Upper lobe of right lung (tissue), 1 donor: ENCODE measurements at regions not wholly inside any gene's neighbourhood (a gene's known extent, or its start where the extent isn't known, plus 50 kb on each side); places are given as distances from the start of the nearest gene placed in this dataset.

ENCODE experiments used
- ATAC-seq: fragments of 200-7000 bp; cut with Tn5 transposase; one replicate; pipeline ENCODE4 v1.9.1; 2020; ENCODE audit warnings: mild to moderate bottlenecking, moderate library complexity
- DNase-seq: peaks from one replicate; pipeline ENCODE4 v3.0.0-alpha.2; 2020
- H3K27ac ChIP-seq: fragments of 200-600 bp; one replicate; pipeline ENCODE4 v1.8.0; 2022
- H3K27me3 ChIP-seq: fragments of 200-600 bp; one replicate; pipeline ENCODE4 v1.8.0; 2022; ENCODE audit warnings: mild to moderate bottlenecking
- H3K36me3 ChIP-seq: fragments of 200-600 bp; one replicate; pipeline ENCODE4 v1.8.0; 2022
- H3K4me1 ChIP-seq: fragments of 200-600 bp; one replicate; pipeline ENCODE4 v1.8.0; 2022
- H3K4me3 ChIP-seq: fragments of 200-600 bp; one replicate; pipeline ENCODE4 v1.8.0; 2022; ENCODE audit warnings: mild to moderate bottlenecking
- H3K9me3 ChIP-seq: fragments of 200-600 bp; one replicate; pipeline ENCODE4 v1.8.0; 2022
- CTCF ChIP-seq: fragments of 200-600 bp; IDR thresholded peaks from one replicate; pipeline ENCODE4 v1.8.0; 2022; ENCODE audit warnings: antibody characterized with exemption
- intact Hi-C: fragments of 100-400 bp; cut with DNase I; formaldehyde crosslinking; loops from one replicate; pipeline ENCODE4 v1.11.0; 2022
- donor health status: DM: no; HTN: yes; CAD: no; lungs with severe emphysema.

- Histone ChIP-seq H3K27me3 (no peaks in the 10 kb centered on the region), H3K36me3 (no peaks in the 10 kb centered on the region), H3K9me3 (no peaks in the 10 kb centered on the region), H3K4me1 (no peaks in the 10 kb centered on the region), H3K27ac (no peak overlapping the region), H3K4me3 (no peak overlapping the region)
- DNase-seq (no peak), ATAC-seq (no peak)
- intact Hi-C loops = no loop called here
- TF ChIP-seq CTCF = no peak
These were observed 882.4 kb upstream of the AUTS2 start for GRCh38 chr7:68715907-68716306.

- H3K27ac ChIP-seq = no peak overlapping the region
- H3K27me3 ChIP-seq = no peaks in the 10 kb centered on the region
- no peak overlapping the region for H3K4me3 ChIP-seq
- H3K9me3 ChIP-seq = no peaks in the 10 kb centered on the region
- no peaks in the 10 kb centered on the region for H3K4me1 ChIP-seq
- TF ChIP-seq CTCF = no peak
- DNase-seq (no peak), ATAC-seq (no peak)
- H3K36me3 ChIP-seq = no peaks in the 10 kb centered on the region
- intact Hi-C loops = no loop called here
These were observed 881.1 kb upstream of the AUTS2 start for GRCh38 chr7:68717176-68717575.

DNA sequence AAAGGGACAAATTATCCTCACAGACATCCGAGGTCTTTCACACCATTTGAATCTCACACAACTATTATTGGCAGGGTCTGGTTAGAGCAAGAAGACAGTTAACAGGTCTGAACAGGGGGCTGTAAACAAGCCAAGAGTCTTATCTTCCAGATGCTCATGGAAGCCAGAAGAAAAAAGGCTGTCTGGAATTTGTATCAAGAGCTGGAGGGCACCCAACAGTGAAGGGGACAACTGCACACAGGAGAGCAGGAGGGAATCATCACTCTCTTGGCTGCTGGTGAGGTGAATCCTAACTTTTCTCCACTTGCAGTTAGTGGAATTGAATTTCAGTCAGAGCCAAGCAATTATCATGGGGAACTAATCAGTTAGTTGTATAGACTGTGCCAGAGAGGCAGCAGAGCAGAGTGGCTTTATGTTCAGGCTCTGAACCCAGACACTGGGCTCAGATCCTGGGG is 880.2 kb upstream of the AUTS2 start:
- ATAC-seq (no peak), DNase-seq (no peak)
- H3K27ac ChIP-seq = no peak overlapping the region
- H3K36me3 ChIP-seq = no peaks in the 10 kb centered on the region
- no peaks in the 10 kb centered on the region for H3K9me3 ChIP-seq
- no peaks in the 10 kb centered on the region for H3K4me1 ChIP-seq
- TF ChIP-seq CTCF = no peak
- H3K27me3 ChIP-seq = no peaks in the 10 kb centered on the region
- H3K4me3 ChIP-seq = no peak overlapping the region
- intact Hi-C loops = no loop called here

- no peaks in the 10 kb centered on the region for H3K36me3 ChIP-seq
- H3K4me3 ChIP-seq = no peak overlapping the region
- H3K4me1 ChIP-seq = no peaks in the 10 kb centered on the region
- no peaks in the 10 kb centered on the region for H3K9me3 ChIP-seq
- intact Hi-C loops = no loop called here
- H3K27me3 ChIP-seq = no peaks in the 10 kb centered on the region
- ATAC-seq (no peak), DNase-seq (no peak)
- TF ChIP-seq CTCF = no peak
- no peak overlapping the region for H3K27ac ChIP-seq
These were observed 877.6 kb upstream of the AUTS2 start for GRCh38 chr7:68720697-68721096.

DNA sequence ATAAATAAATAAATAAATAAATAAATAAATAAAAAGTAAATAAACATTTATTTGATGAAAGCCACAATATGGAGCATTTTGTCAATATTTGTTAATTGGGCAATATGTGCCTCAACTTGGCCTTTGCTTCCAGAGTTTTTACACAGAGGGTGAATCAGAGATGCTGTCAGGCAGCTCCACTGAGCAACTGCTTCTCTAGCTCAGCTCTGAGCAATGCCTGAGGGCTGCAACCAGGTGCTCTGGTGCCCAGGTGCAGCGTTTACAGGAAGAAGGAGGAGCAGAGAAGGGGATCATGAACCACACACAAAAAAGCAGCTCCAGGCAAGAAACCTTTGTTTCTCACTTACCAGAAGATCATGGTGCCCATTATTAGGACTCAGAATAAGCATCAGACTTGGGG is 876.2 kb upstream of the AUTS2 start:
- DNase-seq (no peak), ATAC-seq (no peak)
- intact Hi-C loops = no loop called here
- H3K9me3 ChIP-seq = no peaks in the 10 kb centered on the region
- H3K27me3 ChIP-seq = no peaks in the 10 kb centered on the region
- H3K4me1 ChIP-seq = no peaks in the 10 kb centered on the region
- TF ChIP-seq CTCF = no peak
- H3K27ac ChIP-seq = no peak overlapping the region
- H3K36me3 ChIP-seq = no peaks in the 10 kb centered on the region
- no peak overlapping the region for H3K4me3 ChIP-seq

- no peaks in the 10 kb centered on the region for H3K9me3 ChIP-seq
- DNase-seq (no peak), ATAC-seq (no peak)
- no peaks in the 10 kb centered on the region for H3K27me3 ChIP-seq
- no peak overlapping the region for H3K27ac ChIP-seq
- intact Hi-C loops = no loop called here
- no peak overlapping the region for H3K4me3 ChIP-seq
- TF ChIP-seq CTCF = no peak
- no peaks in the 10 kb centered on the region for H3K4me1 ChIP-seq
- H3K36me3 ChIP-seq = no peaks in the 10 kb centered on the region
These were observed 873.3 kb upstream of the AUTS2 start for GRCh38 chr7:68724965-68725364.
